Stimulated activated CD4-positive, alpha-beta T cell treated with anti-CD3 and anti-CD28 coated beads, Interleukin-15, amount 100 ng/mL, for 48 hours (primary cell): ENCODE measurements at regions not wholly inside any gene's neighbourhood (a gene's known extent, or its start where the extent isn't known, plus 50 kb on each side); places are given as distances from the start of the nearest gene placed in this dataset.

Experiments
- DNase-seq, 2 donors: peaks; one replicate each; pipeline ENCODE4 v3.0.0-alpha.2; 2020; ENCODE audit warnings: low read depth in 2 of 2

DNA sequence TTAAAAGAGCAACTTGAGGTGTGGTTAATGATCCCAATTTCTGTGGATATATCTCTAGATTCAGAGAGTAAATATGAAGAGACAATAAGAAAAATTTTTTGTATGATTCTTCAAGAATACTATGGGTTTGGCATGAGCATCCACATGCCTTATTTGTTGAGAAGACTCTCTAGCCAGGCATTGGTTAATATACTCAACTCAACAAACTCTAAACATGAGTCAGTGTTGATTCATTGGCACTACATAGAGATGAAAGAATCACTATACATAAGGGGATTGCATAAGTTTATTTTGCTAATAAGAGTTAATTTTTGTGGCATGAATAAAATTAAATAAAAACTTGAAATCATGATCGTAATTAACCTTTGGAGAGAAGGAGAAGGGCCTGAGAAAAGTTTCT, 930.2 kb upstream of the LRRTM1 start:
- DNase-seq = no peak

- no peak for DNase-seq
These were observed 921.2 kb upstream of the LRRTM1 start for GRCh38 chr2:81225756-81226155.

GRCh38 chr2:81213598-81213997, 909.0 kb upstream of the LRRTM1 start:
- no peak for DNase-seq

GRCh38 chr2:81206216-81206615, 901.7 kb upstream of the LRRTM1 start:
- DNase-seq = no peak

DNA sequence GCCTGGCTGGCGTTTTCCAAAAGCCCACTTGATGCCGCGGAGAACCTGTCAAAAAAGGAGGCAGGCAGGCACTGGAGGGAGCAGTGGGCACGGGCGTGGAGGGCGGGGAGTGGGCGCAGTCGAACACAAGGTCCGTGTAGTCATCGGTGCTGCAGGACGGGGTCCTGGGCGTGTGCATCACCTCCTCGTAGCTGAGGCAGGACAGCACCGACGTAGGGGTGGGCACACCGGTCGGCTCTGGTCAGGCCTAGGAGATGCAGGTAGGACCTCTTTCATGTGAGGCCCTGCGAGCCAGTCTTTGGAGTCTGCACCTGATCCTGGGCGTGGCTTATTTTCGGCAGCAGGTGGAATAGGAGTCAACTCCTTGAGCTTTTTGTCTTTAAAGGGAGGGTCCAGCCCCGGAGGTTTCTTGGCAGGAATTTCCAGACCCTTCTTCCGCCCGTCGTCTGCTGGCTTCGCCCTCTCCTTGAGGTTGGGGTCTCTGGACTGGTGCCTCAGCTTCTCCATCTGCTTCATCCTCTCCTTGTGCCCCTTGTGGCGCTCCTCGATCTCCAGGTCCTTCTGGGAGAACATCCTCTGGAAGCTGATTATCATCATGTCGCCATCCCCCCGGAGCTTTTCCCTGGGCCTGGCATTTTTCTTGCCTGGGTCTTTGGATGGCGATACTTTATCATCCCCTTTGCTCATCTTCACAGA, 892.5 kb upstream of the LRRTM1 start:
- no peak for DNase-seq

DNA sequence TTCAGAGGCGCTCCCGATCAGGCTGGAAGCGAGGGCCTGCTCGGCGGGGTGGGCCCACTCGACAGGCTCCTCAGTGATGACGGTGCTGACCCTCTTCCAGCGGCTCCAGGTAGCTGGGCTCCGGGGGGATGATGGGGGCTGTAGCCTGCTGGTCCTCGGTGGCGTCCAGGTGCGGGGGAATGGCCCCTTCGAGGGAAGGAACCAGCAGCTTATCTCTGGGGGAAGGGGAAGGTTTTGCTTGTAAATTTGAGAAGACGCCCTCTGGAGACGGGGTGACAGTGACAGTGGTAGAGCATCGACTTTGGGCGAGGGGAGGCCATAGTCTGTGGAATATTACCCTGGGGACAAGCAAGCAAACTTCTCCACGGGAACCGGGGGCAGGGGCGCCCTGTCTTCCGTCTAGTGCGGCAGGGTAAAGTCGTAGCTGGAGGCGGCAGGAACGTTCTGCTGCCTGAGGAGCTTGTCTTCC, 891.9 kb upstream of the LRRTM1 start:
- DNase-seq = no peak

DNA sequence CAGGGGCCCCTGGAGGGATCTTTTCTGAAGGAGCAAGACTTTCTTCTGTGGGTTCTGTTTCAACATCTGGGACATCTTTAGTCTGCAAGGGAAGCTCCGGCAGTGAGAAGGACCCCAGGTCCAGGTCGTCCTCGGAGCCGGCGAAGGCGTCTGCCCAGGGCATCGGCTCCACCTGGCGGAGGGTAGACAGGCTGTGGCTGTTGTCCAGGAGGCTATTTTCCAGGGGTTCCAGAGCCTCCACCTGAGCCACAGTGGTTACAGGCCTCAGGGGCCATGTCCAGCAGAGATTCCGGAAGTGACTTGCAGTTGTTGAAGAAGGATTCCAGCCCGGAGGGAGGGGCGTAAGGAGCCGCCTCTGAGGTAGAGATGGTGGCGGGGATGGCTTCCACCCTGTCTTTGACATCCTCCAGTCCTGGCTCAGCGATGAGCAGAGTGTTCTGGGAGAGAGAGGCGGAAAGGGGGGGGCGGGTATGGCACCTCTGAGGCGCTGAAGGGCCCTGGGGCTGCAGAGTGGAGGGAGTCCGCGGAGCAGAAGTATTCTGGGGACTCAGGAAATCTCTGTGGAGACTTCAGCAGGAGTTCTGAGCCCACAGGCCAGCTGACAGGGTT, 891.3 kb upstream of the LRRTM1 start:
- DNase-seq = no peak

DNA sequence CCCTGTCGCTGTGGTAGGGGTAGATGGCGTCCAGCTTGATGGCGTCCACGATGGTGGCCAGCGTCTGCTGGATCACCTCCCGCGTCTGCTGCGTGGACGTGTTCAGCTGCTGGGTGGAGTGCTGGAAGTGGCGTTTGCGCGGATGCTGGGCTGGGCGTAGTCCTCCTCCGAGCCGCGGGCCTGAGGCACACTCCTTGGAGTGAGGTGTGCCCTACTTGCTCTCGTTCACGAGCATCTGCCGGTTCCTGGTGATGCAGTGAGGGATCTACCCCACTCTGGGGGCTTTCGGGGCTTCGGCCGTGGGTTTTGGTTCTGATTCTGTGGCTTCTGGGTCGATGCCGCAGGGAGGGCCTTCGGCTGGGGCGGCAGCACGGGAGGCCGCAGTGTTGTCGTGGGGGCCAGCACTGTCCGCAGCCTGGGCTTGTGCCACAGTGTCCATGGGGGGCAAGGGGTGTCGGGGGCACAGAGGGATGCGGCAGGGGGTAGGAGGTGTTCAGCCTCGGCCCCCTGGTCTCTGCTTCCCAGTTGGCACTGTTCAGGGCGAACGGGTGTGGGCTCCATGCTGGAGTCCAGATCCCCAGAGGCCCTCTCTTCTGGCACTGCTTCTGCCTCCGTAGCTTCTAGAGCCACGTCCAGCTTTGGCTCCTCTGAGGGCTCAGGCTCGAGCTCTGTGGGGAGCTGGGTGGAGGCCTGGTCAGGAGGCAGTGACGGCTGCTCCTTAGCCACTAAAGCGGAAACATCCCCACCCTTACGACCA, 890.6 kb upstream of the LRRTM1 start:
- DNase-seq = no peak

DNA sequence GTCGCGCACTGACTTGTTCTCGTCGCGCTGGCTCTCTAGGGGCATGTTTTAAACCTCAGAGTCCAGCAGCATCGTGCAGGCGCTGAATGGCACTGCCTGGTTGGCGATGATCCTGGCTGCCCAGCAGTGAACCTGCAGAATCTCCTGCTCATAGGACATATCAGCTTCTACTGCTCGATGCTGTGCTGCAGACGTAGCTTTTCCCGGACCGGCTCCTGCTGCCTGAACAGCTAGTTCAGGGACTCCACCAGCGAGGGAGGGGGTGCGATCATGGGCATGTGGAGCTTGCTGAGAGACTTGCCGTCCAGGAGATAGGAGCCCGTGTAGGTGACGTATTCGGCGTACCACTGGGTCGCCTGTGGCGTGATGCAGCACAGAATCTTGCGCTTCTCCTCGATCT, 890.0 kb upstream of the LRRTM1 start:
- DNase-seq = no peak

DNA sequence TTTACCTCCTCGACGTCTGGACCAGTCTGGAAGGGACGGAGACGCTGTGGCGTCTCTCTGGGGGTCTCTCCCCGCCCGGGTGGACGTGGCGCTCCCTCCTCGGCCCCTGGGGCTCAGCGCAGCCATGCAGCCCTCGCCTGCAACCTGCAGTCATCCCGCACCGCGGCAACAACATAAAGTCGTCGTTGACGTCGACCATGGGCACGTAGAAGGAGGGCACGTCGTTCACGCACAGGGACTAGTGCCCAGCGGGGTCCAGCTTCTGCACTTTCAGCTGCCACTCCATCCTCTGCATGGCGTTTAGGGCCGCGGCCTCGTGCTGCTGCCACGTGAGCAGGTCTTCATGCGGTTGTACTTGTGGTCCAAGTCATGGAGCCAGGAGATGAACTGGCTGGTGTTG, 889.6 kb upstream of the LRRTM1 start:
- DNase-seq = no peak

GRCh38 chr2:81181845-81182244, 877.3 kb upstream of the LRRTM1 start:
- DNase-seq = no peak

- no peak for DNase-seq
These were observed 866.9 kb upstream of the LRRTM1 start for GRCh38 chr2:81171447-81171846.

DNA sequence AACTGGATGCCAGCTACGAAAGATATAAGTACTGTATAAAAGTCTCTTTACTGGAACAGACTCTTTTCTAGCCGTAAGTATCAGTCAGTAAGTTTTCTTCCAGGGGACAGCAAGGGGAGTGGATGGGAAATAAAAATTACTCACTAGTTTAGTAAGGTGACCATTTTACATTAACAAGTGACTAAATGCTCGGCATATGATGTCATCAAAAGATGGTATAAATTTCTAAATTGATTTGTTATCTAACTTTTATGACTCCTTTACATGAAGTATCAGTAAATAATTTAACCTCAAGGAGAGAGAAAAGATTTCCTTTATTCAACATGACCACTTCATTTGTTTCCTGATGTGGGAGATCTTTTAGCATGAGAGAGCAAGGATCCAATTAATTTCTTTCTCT, 859.0 kb upstream of the LRRTM1 start:
- DNase-seq = no peak

DNA sequence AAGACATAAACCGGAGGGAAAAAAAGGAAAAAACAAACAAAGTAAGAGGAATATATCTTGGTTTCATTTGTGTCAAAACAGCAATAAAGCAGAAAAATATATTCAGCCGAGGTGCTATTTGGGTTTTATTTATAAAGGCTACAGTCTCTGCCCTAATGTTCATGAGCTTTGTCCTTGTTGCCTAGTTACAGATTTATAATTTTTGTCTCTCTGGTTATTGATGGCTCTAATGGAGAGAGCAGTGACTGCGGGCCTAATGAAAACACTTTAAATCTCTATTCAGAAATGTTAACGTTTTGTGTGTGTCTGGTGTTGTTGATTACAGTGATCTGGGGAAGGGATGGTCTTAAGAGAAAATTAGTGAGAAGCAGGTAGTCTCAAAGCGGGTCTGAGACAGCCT, 854.0 kb upstream of the LRRTM1 start:
- no peak for DNase-seq

DNA sequence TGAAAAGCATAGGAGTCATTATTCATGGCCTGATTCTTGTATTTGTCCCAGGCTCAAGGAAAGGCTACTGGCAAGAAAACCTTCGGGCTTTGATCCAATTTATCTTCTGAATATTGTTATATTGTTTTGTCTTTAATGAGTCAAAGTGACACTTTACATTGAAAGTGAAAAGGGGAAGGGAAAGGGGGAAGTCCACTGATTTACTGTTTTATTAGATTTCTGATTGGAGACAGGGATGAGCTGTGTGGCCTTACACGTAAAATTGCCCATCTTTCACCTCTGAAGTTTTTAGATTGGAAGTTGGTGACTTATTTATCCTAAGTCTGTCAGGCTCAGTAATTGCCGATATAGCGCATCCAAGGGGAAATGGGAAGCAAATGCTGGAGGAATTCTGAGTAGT, 843.8 kb upstream of the LRRTM1 start:
- DNase-seq = no peak

DNA sequence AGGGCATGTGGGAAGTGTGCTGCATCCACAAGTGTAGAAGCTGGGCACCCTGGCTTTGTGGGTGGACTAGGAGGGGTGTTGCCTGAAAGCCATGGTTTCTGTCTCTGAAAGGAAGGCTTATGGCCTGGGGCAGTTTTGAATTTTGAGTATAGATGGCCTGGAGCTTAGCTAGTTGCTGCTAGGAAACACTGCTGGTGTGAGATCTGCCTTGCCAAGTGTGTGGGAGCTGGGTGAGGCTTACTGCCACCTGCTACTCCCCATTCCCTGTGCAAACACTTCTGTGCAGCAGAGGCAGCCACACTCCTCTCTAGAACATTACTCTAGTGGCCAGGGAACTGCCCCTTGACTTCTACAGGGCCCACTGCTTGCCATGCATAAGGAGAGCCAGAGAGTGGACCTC, 831.7 kb upstream of the LRRTM1 start:
- DNase-seq = no peak

GRCh38 chr2:81097361-81097760, 792.8 kb upstream of the LRRTM1 start:
- no peak for DNase-seq

- no peak for DNase-seq
These were observed 788.5 kb upstream of the LRRTM1 start for GRCh38 chr2:81093031-81093430.

GRCh38 chr2:81087646-81088045, 783.1 kb upstream of the LRRTM1 start:
- DNase-seq = no peak

DNA sequence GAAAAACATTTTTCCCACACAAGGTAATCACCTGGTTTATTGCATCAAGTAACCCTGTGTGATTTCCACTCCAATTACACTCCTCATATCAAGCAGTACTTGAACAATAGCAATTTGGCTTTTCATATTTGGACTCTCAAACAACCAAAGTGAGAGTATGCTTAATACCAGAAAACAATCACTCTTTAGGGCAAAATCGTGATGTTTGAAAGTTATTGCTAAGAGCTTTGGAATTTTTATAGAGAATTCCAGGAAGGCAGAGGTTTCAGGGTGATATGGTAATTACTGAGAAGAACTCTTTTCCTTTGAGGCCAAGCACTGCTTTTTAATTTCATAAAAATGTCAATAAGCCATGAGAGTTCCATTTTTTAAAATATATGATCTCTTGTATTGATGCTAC, 779.5 kb upstream of the LRRTM1 start:
- no peak for DNase-seq

DNA sequence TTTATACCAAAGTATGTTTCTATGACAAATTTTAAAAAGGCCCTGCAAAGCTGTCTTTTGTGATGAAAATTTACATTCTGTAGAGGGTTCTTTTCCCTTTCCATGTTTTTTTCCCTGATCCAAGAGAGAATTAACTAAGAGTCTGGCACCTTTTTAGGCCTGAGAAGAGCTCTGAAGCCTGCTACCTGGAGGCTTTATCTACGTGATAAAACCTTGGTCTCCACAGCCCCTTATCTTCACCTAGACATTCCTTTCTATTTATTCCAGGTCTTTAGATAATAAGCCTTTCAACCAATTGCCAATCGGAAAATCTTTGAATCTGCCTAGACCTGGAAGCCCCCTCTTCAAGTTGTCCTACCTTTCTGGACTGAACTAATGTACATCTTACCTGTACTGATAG, 774.1 kb upstream of the LRRTM1 start:
- no peak for DNase-seq

DNA sequence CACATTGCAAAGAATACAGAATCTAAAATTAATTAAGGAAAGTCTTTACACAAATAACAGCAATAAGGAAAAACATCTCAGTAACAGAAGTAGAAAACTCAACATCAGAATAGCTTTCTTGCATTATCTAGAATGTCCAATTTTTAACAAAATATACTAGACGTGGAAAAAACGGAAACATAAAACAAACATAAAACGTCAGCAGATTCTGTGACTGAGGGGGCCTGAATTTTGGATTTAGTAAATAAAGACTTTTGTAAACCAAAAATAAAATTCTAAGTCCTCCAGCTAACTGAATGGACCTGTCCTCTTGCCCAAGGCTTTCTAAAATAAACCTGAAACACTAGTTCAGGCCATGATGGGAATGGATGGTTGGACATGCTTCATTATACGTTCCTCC, 773.5 kb upstream of the LRRTM1 start:
- no peak for DNase-seq

GRCh38 chr2:81077396-81077795, 772.8 kb upstream of the LRRTM1 start:
- DNase-seq = no peak
